ENCODE measurements at regions not wholly inside any gene's neighbourhood (a gene's known extent, or its start where the extent isn't known, plus 50 kb on each side); places are given as distances from the start of the nearest gene placed in this dataset.

- ChIA-PET SMC1A (ENCODE audit: uncharacterized antibody, unreplicated experiment) (interaction anchor here (1.0 kb wide), 1 partner anchor 549 kb away, joined by 3 read pairs; no protein-coding TSS in a partner anchor), POLR2A (no interaction called here), CTCF (no interaction called here), RAD21 (ENCODE audit: unreplicated experiment) (no interaction called here)
- no peaks in the 10 kb centered on the region for H4K20me1 ChIP-seq (ENCODE audit: control insufficient read depth, insufficient read depth)
- no peaks in the 10 kb centered on the region for H3K4me1 ChIP-seq (ENCODE audit: control insufficient read depth, insufficient read depth, low read length)
- H3K9ac ChIP-seq (ENCODE audit: control insufficient read depth, insufficient read depth, low read length), result no peak overlapping the region
- in situ Hi-C loops (cut with MboI) (no loop called here), intact Hi-C loops (cut with micrococcal nuclease; ENCODE audit: unreplicated experiment) (no loop called here)
- no peak overlapping the region for H3K27ac ChIP-seq (ENCODE audit: control insufficient read depth, insufficient read depth)
- no peak overlapping the region for H3K4me3 ChIP-seq
- DNase-seq (ENCODE audit: low read depth, low spot score) (no peak), FAIRE-seq (no peak), ATAC-seq (no peak)
- no peak overlapping the region for H2AFZ ChIP-seq (ENCODE audit: control insufficient read depth, low read depth, low read length)
- BruUV-seq (replicated peaks), result no TSS peak
- H3K79me2 ChIP-seq (ENCODE audit: control insufficient read depth, insufficient read depth, low read length), result no peaks in the 10 kb centered on the region
- no peak for TF ChIP-seq RB1 (IDR thresholded peaks at IDR 0.05; ENCODE audit: borderline replicate concordance)
- TF ChIP-seq SMARCA5 (IDR thresholded peaks at IDR 0.05), result no peak
- H3K4me2 ChIP-seq (ENCODE audit: control insufficient read depth, insufficient read depth), result no peak overlapping the region
- H3K9me3 ChIP-seq (replicated peaks; ENCODE audit: control insufficient read depth, insufficient read depth, low read length), result no peaks in the 10 kb centered on the region
- H3K27me3 ChIP-seq (replicated peaks in 1 of 2; ENCODE audit: control insufficient read depth in 2 of 2, insufficient read depth in 2 of 2, low read length in 1 of 2), result no peaks in the 10 kb centered on the region
- 43% methylated on average over 3 of the region's 3 CpGs for WGBS (ENCODE audit: insufficient coverage, insufficient replicate concordance, low lambda C conversion rate, missing lambda C conversion rate)
- no peaks in the 10 kb centered on the region for H3K36me3 ChIP-seq (ENCODE audit: control insufficient read depth in 2 of 2, insufficient read depth in 2 of 2, low read length in 1 of 2)
Measured at GRCh38 chr6:128719786-128720185, 163.2 kb upstream of the LAMA2 start.

DNA sequence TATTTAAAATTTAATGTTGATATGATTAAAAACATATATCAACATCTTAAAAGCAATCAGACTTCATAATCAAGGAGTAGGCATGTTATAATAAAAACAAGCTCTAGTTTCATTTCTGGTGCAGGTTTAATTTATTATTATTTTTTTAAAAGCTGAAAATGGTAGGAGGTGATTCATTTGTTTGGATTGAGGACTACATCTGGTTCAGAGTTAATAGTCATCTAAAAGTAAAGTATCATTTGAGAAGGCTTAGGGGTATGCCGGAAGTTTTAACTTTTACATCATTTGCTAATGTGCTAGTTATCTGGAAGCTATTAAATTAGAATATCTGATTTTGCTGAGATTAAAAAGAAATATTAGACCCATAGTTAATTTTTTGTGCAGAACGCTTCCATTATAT, 169.5 kb upstream of the LAMA2 start:
- H3K36me3 ChIP-seq (ENCODE audit: control insufficient read depth in 2 of 2, insufficient read depth in 2 of 2, low read length in 1 of 2), result no peaks in the 10 kb centered on the region
- ChIA-PET CTCF (interaction anchor here (0.8 to 1.1 kb wide), 3 partner anchors 10 to 227 kb away, joined by 3 to 4 read pairs (median 3); no protein-coding TSS in a partner anchor), POLR2A (no interaction called here), SMC1A (ENCODE audit: uncharacterized antibody, unreplicated experiment) (interaction anchor here (1.5 to 1.8 kb wide), 3 partner anchors 9 to 54 kb away, joined by 3 to 6 read pairs (median 3); no protein-coding TSS in a partner anchor), RAD21 (ENCODE audit: unreplicated experiment) (no interaction called here)
- H3K79me2 ChIP-seq (ENCODE audit: control insufficient read depth, insufficient read depth, low read length), result no peaks in the 10 kb centered on the region
- H3K9me3 ChIP-seq (replicated peaks; ENCODE audit: control insufficient read depth, insufficient read depth, low read length), result no peaks in the 10 kb centered on the region
- no peak overlapping the region for H3K27ac ChIP-seq (ENCODE audit: control insufficient read depth, insufficient read depth)
- TF ChIP-seq, protein P1, sequence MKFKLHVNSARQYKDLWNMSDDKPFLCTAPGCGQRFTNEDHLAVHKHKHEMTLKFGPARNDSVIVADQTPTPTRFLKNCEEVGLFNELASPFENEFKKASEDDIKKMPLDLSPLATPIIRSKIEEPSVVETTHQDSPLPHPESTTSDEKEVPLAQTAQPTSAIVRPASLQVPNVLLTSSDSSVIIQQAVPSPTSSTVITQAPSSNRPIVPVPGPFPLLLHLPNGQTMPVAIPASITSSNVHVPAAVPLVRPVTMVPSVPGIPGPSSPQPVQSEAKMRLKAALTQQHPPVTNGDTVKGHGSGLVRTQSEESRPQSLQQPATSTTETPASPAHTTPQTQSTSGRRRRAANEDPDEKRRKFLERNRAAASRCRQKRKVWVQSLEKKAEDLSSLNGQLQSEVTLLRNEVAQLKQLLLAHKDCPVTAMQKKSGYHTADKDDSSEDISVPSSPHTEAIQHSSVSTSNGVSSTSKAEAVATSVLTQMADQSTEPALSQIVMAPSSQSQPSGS (IDR thresholded peaks at IDR 0.05; ENCODE audit: low read length), result no peak
- TF ChIP-seq ZNF384 (IDR thresholded peaks at IDR 0.05; ENCODE audit: borderline replicate concordance, low read depth, low read length) (no peak), NR2F1 (conservative IDR thresholded peaks at IDR 0.05) (no peak), STAT1 (conservative IDR thresholded peaks at IDR 0.05) (no peak), ZNF622 (IDR thresholded peaks at IDR 0.05) (no peak), PAX5 (IDR thresholded peaks at IDR 0.05; ENCODE audit: borderline replicate concordance, low read depth, low read length) (no peak), YY1 (IDR thresholded peaks at IDR 0.05; ENCODE audit: low read depth, low read length) (no peak), CBX3 (IDR thresholded peaks at IDR 0.05; ENCODE audit: borderline replicate concordance, low read depth) (no peak), NBN (IDR thresholded peaks at IDR 0.05) (no peak), POLR2AphosphoS5 (IDR thresholded peaks at IDR 0.05; ENCODE audit: low read length) (no peak)
- TF ChIP-seq, protein P2, sequence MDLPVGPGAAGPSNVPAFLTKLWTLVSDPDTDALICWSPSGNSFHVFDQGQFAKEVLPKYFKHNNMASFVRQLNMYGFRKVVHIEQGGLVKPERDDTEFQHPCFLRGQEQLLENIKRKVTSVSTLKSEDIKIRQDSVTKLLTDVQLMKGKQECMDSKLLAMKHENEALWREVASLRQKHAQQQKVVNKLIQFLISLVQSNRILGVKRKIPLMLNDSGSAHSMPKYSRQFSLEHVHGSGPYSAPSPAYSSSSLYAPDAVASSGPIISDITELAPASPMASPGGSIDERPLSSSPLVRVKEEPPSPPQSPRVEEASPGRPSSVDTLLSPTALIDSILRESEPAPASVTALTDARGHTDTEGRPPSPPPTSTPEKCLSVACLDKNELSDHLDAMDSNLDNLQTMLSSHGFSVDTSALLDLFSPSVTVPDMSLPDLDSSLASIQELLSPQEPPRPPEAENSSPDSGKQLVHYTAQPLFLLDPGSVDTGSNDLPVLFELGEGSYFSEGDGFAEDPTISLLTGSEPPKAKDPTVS (IDR thresholded peaks at IDR 0.05; ENCODE audit: low read depth, low read length), result no peak
- 50% methylated on average over 2 of the region's 2 CpGs for WGBS (ENCODE audit: insufficient coverage, insufficient replicate concordance, low lambda C conversion rate, missing lambda C conversion rate)
- no peaks in the 10 kb centered on the region for H3K27me3 ChIP-seq (replicated peaks in 1 of 2; ENCODE audit: control insufficient read depth in 2 of 2, insufficient read depth in 2 of 2, low read length in 1 of 2)
- H4K20me1 ChIP-seq (ENCODE audit: control insufficient read depth, insufficient read depth), result no peaks in the 10 kb centered on the region
- in situ Hi-C loops (cut with MboI), result no loop called here
- intact Hi-C loops (cut with micrococcal nuclease; ENCODE audit: unreplicated experiment), result no loop called here
- no peaks in the 10 kb centered on the region for H3K4me1 ChIP-seq (ENCODE audit: control insufficient read depth, insufficient read depth, low read length)
- no peak for ATAC-seq
- no TSS peak for BruUV-seq (replicated peaks)
- no peak for DNase-seq (ENCODE audit: low read depth, low spot score)
- no peak overlapping the region for H3K4me3 ChIP-seq
- H3K4me2 ChIP-seq (ENCODE audit: control insufficient read depth, insufficient read depth), result no peak overlapping the region
- H2AFZ ChIP-seq (ENCODE audit: control insufficient read depth, low read depth, low read length), result no peak overlapping the region
- no peak overlapping the region for H3K9ac ChIP-seq (ENCODE audit: control insufficient read depth, insufficient read depth, low read length)
- FAIRE-seq, result no peak

Data from GM12878 (cell line).